Ishikawa (cell line): ENCODE measurements at regions not wholly inside any gene's neighbourhood (a gene's known extent, or its start where the extent isn't known, plus 50 kb on each side); places are given as distances from the start of the nearest gene placed in this dataset.

Experiments
- CEBPB ChIP-seq: IDR thresholded peaks from 2 replicates; pipeline ENCODE4 v1.6.1; 2012
- CREB1 ChIP-seq: IDR thresholded peaks from 2 replicates; pipeline ENCODE4 v1.6.1; 2012; ENCODE audit warnings: low read depth
- EGR1 ChIP-seq: IDR thresholded peaks from 2 replicates; pipeline ENCODE4 v1.6.1; 2012
- EP300 ChIP-seq: IDR thresholded peaks from 2 replicates; pipeline ENCODE4 v1.6.1; 2012; ENCODE audit warnings: borderline replicate concordance
- FOXM1 ChIP-seq: IDR thresholded peaks from 2 replicates; pipeline ENCODE4 v1.6.1; 2012; ENCODE audit warnings: low read depth, borderline replicate concordance
- MAX ChIP-seq: IDR thresholded peaks from 2 replicates; pipeline ENCODE4 v1.6.1; 2012
- NFIC ChIP-seq: IDR thresholded peaks from 2 replicates; pipeline ENCODE4 v1.6.1; 2012
- RAD21 ChIP-seq: IDR thresholded peaks from 2 replicates; pipeline ENCODE4 v1.6.1; 2012; ENCODE audit warnings: low read depth
- REST ChIP-seq: IDR thresholded peaks from 2 replicates; pipeline ENCODE4 v1.6.1; 2012; ENCODE audit warnings: low read depth, mild to moderate bottlenecking
- TAF1 ChIP-seq: IDR thresholded peaks from 2 replicates; pipeline ENCODE4 v1.6.1; 2012; ENCODE audit warnings: low read depth, mild to moderate bottlenecking
- TEAD4 ChIP-seq: IDR thresholded peaks from 2 replicates; pipeline ENCODE4 v1.6.1; 2012
- USF1 ChIP-seq: IDR thresholded peaks from 2 replicates; pipeline ENCODE4 v1.6.1; 2012
- YY1 ChIP-seq: IDR thresholded peaks from 2 replicates; pipeline ENCODE4 v1.6.1; 2012; ENCODE audit warnings: low read depth
- ZBTB7A ChIP-seq: IDR thresholded peaks from 2 replicates; pipeline ENCODE4 v1.6.1; 2012; ENCODE audit warnings: low read depth

- TF ChIP-seq CREB1 (no peak), NFIC (no peak), EGR1 (no peak), MAX (no peak), CEBPB (no peak), EP300 (no peak), TAF1 (no peak), REST (no peak), RAD21 (no peak), ZBTB7A (no peak), FOXM1 (no peak), USF1 (no peak), YY1 (no peak), TEAD4 (no peak)
Measured at GRCh38 chr6:140202964-140203515, 828.6 kb upstream of the CITED2 start.
